IMR-90 (cell line): ENCODE measurements at regions not wholly inside any gene's neighbourhood (a gene's known extent, or its start where the extent isn't known, plus 50 kb on each side); places are given as distances from the start of the nearest gene placed in this dataset.

Experiments
- ATAC-seq: fragments of 200-7000 bp; cut with Tn5 transposase; 2 replicates; pipeline ENCODE4 v1.9.1; 2020; ENCODE audit warnings: low read depth, mild to moderate bottlenecking, moderate library complexity
- BruUV-seq: library from RNA; stranded (reverse); fragments of 400-500 nt; replicated peaks from 2 replicates; lab custom pipeline; 2021; lab: Mats Ljungman, UMichigan
- CTCF ChIA-PET: fragments of 300-600 bp; formaldehyde crosslinking; extraction: SDS; loops from one replicate; lab custom pipeline; 2021; ENCODE audit warnings: antibody characterized with exemption; lab: Yijun Ruan, JAX
- POLR2A ChIA-PET: fragments of 300-600 bp; sonication (Branson Sonifier 250); formaldehyde crosslinking; loops from one replicate; lab custom pipeline; 2022; ENCODE audit warnings: antibody characterized with exemption; ENCODE audit not compliant: unreplicated experiment; lab: Charles Lee
- DNase-seq: peaks from one replicate; pipeline ENCODE4 v3.0.0; 2013
- H2AFZ ChIP-seq: replicated peaks from 2 replicates; pipeline ENCODE3; 2013; ENCODE audit warnings: low read length, mild to moderate bottlenecking; ENCODE audit not compliant: poor library complexity
- H2AK5ac ChIP-seq: 2 replicates; pipeline ENCODE4 v1.6.1; 2013; ENCODE audit warnings: low read depth, low read length, inconsistent platforms
- H2AK9ac ChIP-seq: replicated peaks from 2 replicates; pipeline ENCODE3; 2013; ENCODE audit warnings: mild to moderate bottlenecking, low read depth, low read length, moderate library complexity; ENCODE audit not compliant: poor library complexity
- H2BK120ac ChIP-seq: 2 replicates; pipeline ENCODE4 v1.6.1; 2013; ENCODE audit warnings: low read depth, low read length, inconsistent platforms
- H2BK15ac ChIP-seq: 3 replicates; pipeline ENCODE4 v1.6.1; 2013; ENCODE audit warnings: low read depth, low read length, inconsistent platforms
- H2BK20ac ChIP-seq: 2 replicates; pipeline ENCODE4 v1.6.1; 2013; ENCODE audit warnings: low read depth, mild to moderate bottlenecking, inconsistent platforms, low read length, moderate library complexity
- H2BK5ac ChIP-seq: 2 replicates; pipeline ENCODE4 v1.6.1; 2013; ENCODE audit warnings: mild to moderate bottlenecking, low read depth, low read length, inconsistent platforms; ENCODE audit not compliant: poor library complexity, severe bottlenecking
- H3K14ac ChIP-seq: replicated peaks from 2 replicates; pipeline ENCODE4 v1.6.1; 2013; ENCODE audit warnings: low read depth, low read length, inconsistent platforms
- H3K18ac ChIP-seq: 2 replicates; pipeline ENCODE4 v1.6.1; 2013; ENCODE audit warnings: low read depth, low read length, control low read depth
- H3K23ac ChIP-seq: 2 replicates; pipeline ENCODE4 v1.6.1; 2013; ENCODE audit warnings: low read depth, low read length, inconsistent platforms
- H3K27ac ChIP-seq: 2 replicates; pipeline ENCODE4 v1.5.1; 2013; ENCODE audit warnings: mild to moderate bottlenecking, control low read depth, low read length; ENCODE audit not compliant: insufficient read depth
- H3K27me3 ChIP-seq: 2 replicates; pipeline ENCODE4 v1.6.1; 2013; ENCODE audit warnings: low read length; ENCODE audit not compliant: control insufficient read depth, insufficient read depth
- H3K36me3 ChIP-seq: 2 replicates; pipeline ENCODE4 v1.6.1; 2013; ENCODE audit warnings: low read length, mixed read lengths; ENCODE audit not compliant: control insufficient read depth, insufficient read depth
- H3K4ac ChIP-seq: 2 replicates; pipeline ENCODE4 v1.6.1; 2013; ENCODE audit warnings: low read depth, low read length, inconsistent platforms
- H3K4me1 ChIP-seq: 2 replicates; pipeline ENCODE4 v1.6.1; 2013; ENCODE audit warnings: low read length, mixed read lengths; ENCODE audit not compliant: control insufficient read depth, insufficient read depth
- H3K4me2 ChIP-seq: 2 replicates; pipeline ENCODE4 v1.6.1; 2013; ENCODE audit warnings: low read depth, mild to moderate bottlenecking, control low read depth, low read length, moderate library complexity
- H3K4me3 ChIP-seq: 2 replicates; pipeline ENCODE4 v1.5.1; 2013; ENCODE audit warnings: low read depth, mild to moderate bottlenecking, control low read depth, low read length, moderate library complexity; ENCODE audit not compliant: insufficient read depth
- H3K56ac ChIP-seq: 2 replicates; pipeline ENCODE4 v1.6.1; 2013; ENCODE audit warnings: low read length, inconsistent platforms; ENCODE audit not compliant: insufficient read depth; ENCODE audit errors: extremely low read depth
- H3K79me1 ChIP-seq, 2 experiments: 2 replicates each; pipeline ENCODE4 v1.6.1; 2013; ENCODE audit warnings: low read length in 2 of 2, inconsistent platforms in 1 of 2, low read depth in 1 of 2
- H3K9ac ChIP-seq: 2 replicates; pipeline ENCODE4 v1.6.1; 2013; ENCODE audit warnings: low read depth, low read length, control low read depth
- H3K9me1 ChIP-seq: 2 replicates; pipeline ENCODE4 v1.6.1; 2013; ENCODE audit warnings: low read length, inconsistent platforms; ENCODE audit not compliant: insufficient read depth
- H3K9me3 ChIP-seq: 2 replicates; pipeline ENCODE4 v1.6.1; 2013; ENCODE audit warnings: low read length; ENCODE audit not compliant: control insufficient read depth, insufficient read depth
- H4K20me1 ChIP-seq: 2 replicates; pipeline ENCODE4 v1.6.1; 2013; ENCODE audit warnings: low read length, inconsistent platforms; ENCODE audit not compliant: insufficient read depth
- H4K5ac ChIP-seq: 2 replicates; pipeline ENCODE4 v1.6.1; 2013; ENCODE audit warnings: mild to moderate bottlenecking, low read depth, low read length, control low read depth
- H4K8ac ChIP-seq, 2 experiments: 2 replicates each; pipeline ENCODE4 v1.6.1; 2013; ENCODE audit warnings: low read depth in 2 of 2, low read length in 2 of 2, control low read depth in 1 of 2, inconsistent platforms in 1 of 2
- H4K91ac ChIP-seq: 2 replicates; pipeline ENCODE4 v1.6.1; 2013; ENCODE audit warnings: low read depth, low read length, inconsistent platforms; ENCODE audit not compliant: insufficient read depth
- BHLHE40 ChIP-seq: fragments of 150-350 bp; IDR thresholded peaks from 2 replicates; pipeline ENCODE4 v1.6.1; 2016; ENCODE audit warnings: mild to moderate bottlenecking, low read depth, low read length
- CHD1 ChIP-seq: IDR thresholded peaks from 2 replicates; pipeline ENCODE4 v1.6.1; 2012; ENCODE audit warnings: low read depth, low read length, improper control_type of control experiment
- CTCF ChIP-seq: conservative IDR thresholded peaks from 2 replicates; pipeline ENCODE4 v1.5.1; 2012; ENCODE audit warnings: mild to moderate bottlenecking, low read depth, low read length, improper control_type of control experiment
- MAFK ChIP-seq: IDR thresholded peaks from 2 replicates; pipeline ENCODE4 v1.6.1; 2012; ENCODE audit warnings: low read depth, low read length, improper control_type of control experiment
- MXI1 ChIP-seq: IDR thresholded peaks from 2 replicates; pipeline ENCODE4 v1.6.1; 2012; ENCODE audit warnings: low read depth, mild to moderate bottlenecking, low read length, moderate library complexity, borderline replicate concordance
- NFE2L2 ChIP-seq: fragments of 150-350 bp; IDR thresholded peaks from 2 replicates; pipeline ENCODE4 v1.6.1; 2016; ENCODE audit warnings: low read depth, mild to moderate bottlenecking, low read length
- RFX5 ChIP-seq: IDR thresholded peaks from 2 replicates; pipeline ENCODE4 v1.8.0; 2012; ENCODE audit warnings: low read depth, mild to moderate bottlenecking, low read length, moderate library complexity
- WGBS, 2 experiments: methylation state at CpG; one replicate each; pipeline versions ENCODE4 v1.1.5 to v1.1.7; 2013; ENCODE audit warnings: missing lambda C conversion rate in 2 of 2; ENCODE audit not compliant: insufficient read length in 1 of 2; ENCODE audit errors: extremely low coverage in 2 of 2; 5-methylcytosine and 5-hydroxymethylcytosine counted together
- dilution Hi-C: fragments of 300-500 bp; cut with HindIII; formaldehyde crosslinking; loops from one replicate; pipeline ENCODE4 v1.14.3; 2018; ENCODE audit warnings: low sequenced_read_pairs; ENCODE audit not compliant: unreplicated experiment
- in situ Hi-C: fragments of 300-500 bp; cut with MboI; formaldehyde crosslinking; loops from 3 replicates; pipeline ENCODE4 v1.14.3; 2019; ENCODE audit warnings: low sequenced_read_pairs, inconsistent platforms, mixed read lengths
- intact Hi-C: fragments of 100-400 bp; cut with micrococcal nuclease; formaldehyde crosslinking; loops from 2 replicates; pipeline ENCODE4 v1.10.0; 2022

- H3K18ac ChIP-seq: no peak overlapping the region
- ATAC-seq: no peak
- H2AK9ac ChIP-seq: no peak overlapping the region
- no peaks in the 10 kb centered on the region for H3K27me3 ChIP-seq
- no peak overlapping the region for H4K5ac ChIP-seq
- no peak for TF ChIP-seq MAFK
- TF ChIP-seq BHLHE40: no peak
- no peak for TF ChIP-seq RFX5
- no peak for TF ChIP-seq CHD1
- TF ChIP-seq MXI1: no peak
- TF ChIP-seq NFE2L2: no peak
- no peak for TF ChIP-seq CTCF
- no peak overlapping the region for H3K4ac ChIP-seq
- WGBS, 2 experiments: no CpG with 5 or more reads among the region's 2 CpGs
- H2AK5ac ChIP-seq: no peak overlapping the region
- dilution Hi-C loops: no loop called here
- DNase-seq: no peak
- no peaks in the 10 kb centered on the region for H3K79me1 ChIP-seq
- no TSS peak for BruUV-seq
- intact Hi-C loops: no loop called here
- H2BK15ac ChIP-seq: no peak overlapping the region
- no peaks in the 10 kb centered on the region for H3K4me1 ChIP-seq
- ChIA-PET POLR2A (no interaction called here), CTCF (no interaction called here)
- H2BK5ac ChIP-seq: no peak overlapping the region
- no peaks in the 10 kb centered on the region for H3K36me3 ChIP-seq
- H3K9ac ChIP-seq: no peak overlapping the region
- H4K20me1 ChIP-seq: no peaks in the 10 kb centered on the region
- in situ Hi-C loops: no loop called here
- no peak overlapping the region for H2BK20ac ChIP-seq
- H4K91ac ChIP-seq: no peak overlapping the region
- H2BK120ac ChIP-seq: no peak overlapping the region
- no peak overlapping the region for H3K27ac ChIP-seq
- no peak overlapping the region for H2AFZ ChIP-seq
- H4K8ac ChIP-seq: no peak overlapping the region
- no peak overlapping the region for H3K14ac ChIP-seq
- H3K4me2 ChIP-seq: no peak overlapping the region
- no peak overlapping the region for H3K23ac ChIP-seq
- no peak overlapping the region for H3K56ac ChIP-seq
- no peaks in the 10 kb centered on the region for H3K9me1 ChIP-seq
- H3K9me3 ChIP-seq: no peaks in the 10 kb centered on the region
- H3K4me3 ChIP-seq: no peak overlapping the region
These were observed 455.2 kb upstream of the DYNLRB2 start for GRCh38 chr16:80085606-80086005.
